ENCODE measurements at regions not wholly inside any gene's neighbourhood (a gene's known extent, or its start where the extent isn't known, plus 50 kb on each side); places are given as distances from the start of the nearest gene placed in this dataset.

- Histone ChIP-seq H3K27me3 (ENCODE audit: control insufficient read depth, insufficient read depth, low read length) (no peaks in the 10 kb centered on the region), H3K4me3 (ENCODE audit: insufficient read depth, low read depth, low read length) (no peak overlapping the region), H3K36me3 (replicated peaks; ENCODE audit: control insufficient read depth, insufficient read depth, low read length) (no peaks in the 10 kb centered on the region)
- no peak for DNase-seq
Observed at GRCh38 chr9:21579247-21579671, 97.1 kb upstream of the IFNE start.

GRCh38 chr9:21579743-21580142, 97.6 kb upstream of the IFNE start:
- DNase-seq = no peak
- Histone ChIP-seq H3K27me3 (ENCODE audit: control insufficient read depth, insufficient read depth, low read length) (no peaks in the 10 kb centered on the region), H3K4me3 (ENCODE audit: insufficient read depth, low read depth, low read length) (no peak overlapping the region), H3K36me3 (replicated peaks; ENCODE audit: control insufficient read depth, insufficient read depth, low read length) (no peaks in the 10 kb centered on the region)

- Histone ChIP-seq H3K36me3 (replicated peaks; ENCODE audit: control insufficient read depth, insufficient read depth, low read length) (no peaks in the 10 kb centered on the region), H3K27me3 (ENCODE audit: control insufficient read depth, insufficient read depth, low read length) (no peaks in the 10 kb centered on the region), H3K4me3 (ENCODE audit: insufficient read depth, low read depth, low read length) (no peak overlapping the region)
- no peak for DNase-seq
Observed at GRCh38 chr9:21580636-21581378, 98.7 kb upstream of the IFNE start.

GRCh38 chr9:21583628-21584377, 101.7 kb upstream of the IFNE start:
- Histone ChIP-seq H3K4me3 (ENCODE audit: insufficient read depth, low read depth, low read length) (no peak overlapping the region), H3K36me3 (replicated peaks; ENCODE audit: control insufficient read depth, insufficient read depth, low read length) (no peaks in the 10 kb centered on the region), H3K27me3 (ENCODE audit: control insufficient read depth, insufficient read depth, low read length) (no peaks in the 10 kb centered on the region)
- DNase-seq = no peak

DNA sequence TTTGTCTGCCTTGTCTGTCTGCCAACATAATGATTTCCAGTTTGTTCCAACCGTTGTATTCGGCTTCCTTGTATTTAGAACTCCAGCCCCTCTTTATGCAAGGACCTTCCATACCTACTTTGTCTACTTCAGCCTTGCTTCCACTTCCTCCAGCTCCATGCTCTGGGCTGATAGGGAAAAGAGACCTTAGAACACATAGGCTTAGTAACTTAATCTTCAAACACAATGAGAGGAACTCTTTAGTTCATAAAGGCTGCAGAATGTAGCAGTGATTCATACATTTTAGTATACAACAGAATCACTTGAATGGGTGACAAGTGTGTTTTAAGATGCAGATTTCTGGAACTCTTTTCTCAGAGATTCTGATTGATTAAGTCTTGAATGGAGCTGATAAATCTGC, 102.8 kb upstream of the IFNE start:
- H3K4me3 ChIP-seq (ENCODE audit: insufficient read depth, low read depth, low read length) = no peak overlapping the region
- H3K27me3 ChIP-seq (ENCODE audit: control insufficient read depth, insufficient read depth, low read length) = no peaks in the 10 kb centered on the region
- H3K36me3 ChIP-seq (replicated peaks; ENCODE audit: control insufficient read depth, insufficient read depth, low read length) = no peaks in the 10 kb centered on the region
- DNase-seq = no peak

GRCh38 chr9:21585756-21586752, 103.9 kb upstream of the IFNE start:
- H3K27me3 ChIP-seq (ENCODE audit: control insufficient read depth, insufficient read depth, low read length) = no peaks in the 10 kb centered on the region
- H3K4me3 ChIP-seq (ENCODE audit: insufficient read depth, low read depth, low read length) = no peak overlapping the region
- no peaks in the 10 kb centered on the region for H3K36me3 ChIP-seq (replicated peaks; ENCODE audit: control insufficient read depth, insufficient read depth, low read length)
- DNase-seq = no peak

DNA sequence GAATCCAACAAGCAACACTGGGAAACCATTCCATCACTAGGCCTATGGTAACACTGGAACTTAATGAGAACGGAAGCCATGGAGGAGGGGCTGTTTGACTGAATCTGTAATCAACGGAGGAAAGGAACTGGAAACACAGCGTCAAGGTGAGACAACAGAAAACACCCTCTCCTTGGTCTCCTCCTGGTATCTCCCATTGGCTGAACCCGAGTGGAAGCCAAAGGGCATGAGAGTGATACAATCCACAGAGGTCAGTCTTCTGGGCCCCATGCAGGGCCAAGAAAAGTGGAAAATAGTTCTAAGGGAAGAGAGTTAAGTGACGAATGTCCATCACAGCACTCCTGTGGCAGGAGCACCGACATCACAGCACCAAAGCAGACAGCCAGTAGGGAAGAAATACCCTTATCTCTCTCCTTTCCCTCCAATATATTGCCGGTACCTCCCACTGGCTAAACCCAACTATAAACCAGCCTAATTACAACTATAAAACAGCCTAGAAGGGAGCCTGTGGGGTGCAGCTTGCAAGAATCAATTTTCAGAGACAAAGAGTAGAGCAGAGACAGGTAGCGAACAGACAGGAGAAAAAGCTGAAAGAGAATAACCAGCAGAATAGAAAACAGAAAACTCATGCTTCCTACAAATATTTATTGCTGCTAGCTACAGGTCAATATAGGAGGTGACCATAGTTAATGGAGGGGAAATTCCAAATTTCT, 107.4 kb upstream of the IFNE start:
- no peaks in the 10 kb centered on the region for H3K36me3 ChIP-seq (replicated peaks; ENCODE audit: control insufficient read depth, insufficient read depth, low read length)
- H3K27me3 ChIP-seq (ENCODE audit: control insufficient read depth, insufficient read depth, low read length) = no peaks in the 10 kb centered on the region
- no peak for DNase-seq
- H3K4me3 ChIP-seq (ENCODE audit: insufficient read depth, low read depth, low read length) = no peak overlapping the region

DNA sequence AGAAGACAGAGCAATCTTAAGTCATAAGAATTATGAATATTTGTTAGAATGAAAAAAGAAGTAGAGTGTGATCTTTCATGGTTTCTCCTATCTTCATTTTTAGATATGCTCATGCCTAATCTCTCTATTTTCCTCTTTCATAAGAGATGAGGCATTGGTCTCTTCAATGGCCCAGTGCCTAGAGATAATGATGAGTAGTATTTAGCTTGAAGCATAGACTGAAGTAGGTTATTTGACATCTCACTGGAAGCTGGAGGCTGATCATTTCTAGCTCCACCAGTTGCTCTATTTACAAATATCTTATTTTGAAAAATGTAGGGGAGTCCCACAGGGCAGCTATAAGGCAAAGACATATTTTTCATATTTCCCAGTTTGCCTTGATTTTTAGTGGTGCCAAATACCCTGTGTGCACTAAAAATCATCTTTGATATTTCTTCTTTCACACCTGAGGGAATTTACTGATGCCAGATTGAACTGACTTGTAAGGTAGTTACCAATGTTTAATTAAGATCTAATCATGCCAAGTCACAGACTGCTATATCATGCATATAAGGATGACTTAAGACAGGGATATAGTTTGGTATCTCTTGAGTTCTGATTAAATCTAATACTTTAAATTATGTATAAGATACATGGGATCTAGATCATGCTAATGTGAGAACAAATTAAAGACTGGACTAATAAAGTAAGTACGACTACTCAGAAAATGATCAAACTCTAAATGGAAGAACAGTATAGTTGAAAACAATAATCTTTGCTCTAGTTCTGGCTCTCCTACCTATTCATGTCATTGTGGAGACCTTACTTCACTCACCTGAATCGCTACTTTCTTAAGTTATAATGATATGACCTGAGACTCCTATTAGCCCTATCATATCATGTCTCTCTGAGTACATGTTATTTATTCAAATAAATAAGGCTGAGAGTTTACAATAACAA, 108.2 kb upstream of the IFNE start:
- H3K27me3 ChIP-seq (ENCODE audit: control insufficient read depth, insufficient read depth, low read length) = no peaks in the 10 kb centered on the region
- DNase-seq = no peak
- no peak overlapping the region for H3K4me3 ChIP-seq (ENCODE audit: insufficient read depth, low read depth, low read length)
- H3K36me3 ChIP-seq (replicated peaks; ENCODE audit: control insufficient read depth, insufficient read depth, low read length) = no peaks in the 10 kb centered on the region

GRCh38 chr9:21591221-21592062, 109.3 kb upstream of the IFNE start:
- no peak overlapping the region for H3K4me3 ChIP-seq (ENCODE audit: insufficient read depth, low read depth, low read length)
- H3K36me3 ChIP-seq (replicated peaks; ENCODE audit: control insufficient read depth, insufficient read depth, low read length) = no peaks in the 10 kb centered on the region
- DNase-seq = peak; percentile 26
- H3K27me3 ChIP-seq (ENCODE audit: control insufficient read depth, insufficient read depth, low read length) = no peaks in the 10 kb centered on the region

DNA sequence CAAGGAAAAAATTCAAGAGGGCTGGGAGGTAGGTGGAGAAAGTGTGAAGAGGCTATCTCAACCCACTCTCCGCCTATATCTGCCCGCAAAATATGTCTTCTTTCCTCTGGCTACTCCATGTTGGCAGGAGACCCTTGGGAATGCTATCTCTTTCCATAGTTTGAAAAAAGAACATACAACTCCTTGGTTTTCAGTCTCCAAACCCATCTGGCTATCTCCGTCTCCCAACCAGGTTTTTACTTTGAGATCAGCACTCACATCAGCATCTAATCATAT, 109.9 kb upstream of the IFNE start:
- no peaks in the 10 kb centered on the region for H3K27me3 ChIP-seq (ENCODE audit: control insufficient read depth, insufficient read depth, low read length)
- no peak for DNase-seq
- no peak overlapping the region for H3K4me3 ChIP-seq (ENCODE audit: insufficient read depth, low read depth, low read length)
- H3K36me3 ChIP-seq (replicated peaks; ENCODE audit: control insufficient read depth, insufficient read depth, low read length) = no peaks in the 10 kb centered on the region

GRCh38 chr9:21597284-21597683, 115.2 kb upstream of the IFNE start:
- no peaks in the 10 kb centered on the region for H3K36me3 ChIP-seq (replicated peaks; ENCODE audit: control insufficient read depth, insufficient read depth, low read length)
- no peak overlapping the region for H3K4me3 ChIP-seq (ENCODE audit: insufficient read depth, low read depth, low read length)
- H3K27me3 ChIP-seq (ENCODE audit: control insufficient read depth, insufficient read depth, low read length) = no peaks in the 10 kb centered on the region
- no peak for DNase-seq

DNA sequence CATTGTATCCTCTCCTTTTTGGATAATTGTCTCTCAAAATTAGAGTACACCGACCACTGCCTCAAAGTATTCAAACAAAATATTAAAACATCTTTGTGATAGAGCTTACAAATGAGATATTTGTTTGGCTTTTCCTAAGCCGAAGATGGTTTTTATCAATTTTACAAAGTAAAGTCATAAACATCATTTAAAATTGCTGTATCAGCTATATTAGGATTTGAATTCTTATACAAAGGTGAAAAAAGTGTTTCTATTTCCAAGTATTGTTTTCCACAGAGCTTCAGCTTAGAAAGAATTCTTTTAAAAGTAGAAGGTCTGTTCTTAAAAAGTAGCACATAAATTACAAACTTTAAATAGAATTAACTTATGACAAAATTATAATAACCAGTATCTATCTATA, 116.6 kb upstream of the IFNE start:
- no peaks in the 10 kb centered on the region for H3K36me3 ChIP-seq (replicated peaks; ENCODE audit: control insufficient read depth, insufficient read depth, low read length)
- no peaks in the 10 kb centered on the region for H3K27me3 ChIP-seq (ENCODE audit: control insufficient read depth, insufficient read depth, low read length)
- no peak for DNase-seq
- no peak overlapping the region for H3K4me3 ChIP-seq (ENCODE audit: insufficient read depth, low read depth, low read length)

GRCh38 chr9:21605489-21605931, 123.4 kb upstream of the IFNE start:
- no peaks in the 10 kb centered on the region for H3K36me3 ChIP-seq (replicated peaks; ENCODE audit: control insufficient read depth, insufficient read depth, low read length)
- DNase-seq = no peak
- no peak overlapping the region for H3K4me3 ChIP-seq (ENCODE audit: insufficient read depth, low read depth, low read length)
- H3K27me3 ChIP-seq (ENCODE audit: control insufficient read depth, insufficient read depth, low read length) = no peaks in the 10 kb centered on the region
